H1 (cell line): ENCODE measurements at regions not wholly inside any gene's neighbourhood (a gene's known extent, or its start where the extent isn't known, plus 50 kb on each side); places are given as distances from the start of the nearest gene placed in this dataset.
A peak's percentile ranks its signal among the peaks of the same experiment; 100 is the strongest.

Source experiments
- CTCF ChIA-PET: fragments of 300-600 bp; sonication (Branson Sonifier 250); formaldehyde crosslinking; loops from one replicate; lab custom pipeline; 2021; ENCODE audit not compliant: partially characterized antibody; lab: Charles Lee
- POLR2A ChIA-PET: fragments of 300-600 bp; sonication (Branson Sonifier 250); formaldehyde crosslinking; loops from one replicate; lab custom pipeline; 2021; ENCODE audit warnings: inconsistent platforms; ENCODE audit not compliant: partially characterized antibody; lab: Charles Lee
- DNase-seq, 2 experiments: peaks; one replicate each; pipeline versions ENCODE4 v3.0.0 to v3.0.0-alpha.2; 2010 to 2022; ENCODE audit warnings: low spot score in 2 of 2, low read depth in 1 of 2, mixed read lengths in 1 of 2
- FAIRE-seq: peaks from 2 replicates; lab custom pipeline; 2011; peaks lifted over from hg19 to GRCh38; lab: Jason Lieb, UNC
- H2AFZ ChIP-seq: 2 replicates; pipeline ENCODE4 v1.8.1; 2012; ENCODE audit warnings: low read length, inconsistent platforms
- H2AK5ac ChIP-seq: 2 replicates; pipeline ENCODE4 v1.6.1; 2013; ENCODE audit warnings: low read depth, low read length
- H2BK120ac ChIP-seq: replicated peaks from 2 replicates; pipeline ENCODE3; 2013; ENCODE audit warnings: low read depth, low read length, inconsistent platforms
- H2BK12ac ChIP-seq: 2 replicates; pipeline ENCODE4 v1.6.1; 2013; ENCODE audit warnings: low read depth, low read length
- H2BK15ac ChIP-seq: 2 replicates; pipeline ENCODE4 v1.6.1; 2013; ENCODE audit warnings: low read length
- H2BK20ac ChIP-seq: 2 replicates; pipeline ENCODE4 v1.6.1; 2013; ENCODE audit warnings: low read length
- H2BK5ac ChIP-seq: 2 replicates; pipeline ENCODE4 v1.6.1; 2013; ENCODE audit warnings: low read depth, low read length
- H3K14ac ChIP-seq: 2 replicates; pipeline ENCODE4 v1.6.1; 2013; ENCODE audit warnings: inconsistent platforms; ENCODE audit not compliant: insufficient read length
- H3K18ac ChIP-seq: 2 replicates; pipeline ENCODE4 v1.6.1; 2013; ENCODE audit warnings: low read length; ENCODE audit errors: extremely low read depth
- H3K23ac ChIP-seq: 2 replicates; pipeline ENCODE4 v1.6.1; 2013; ENCODE audit warnings: inconsistent platforms; ENCODE audit not compliant: insufficient read length
- H3K23me2 ChIP-seq: 2 replicates; pipeline ENCODE4 v1.6.1; 2013; ENCODE audit warnings: low read depth, low read length
- H3K27ac ChIP-seq: 2 replicates; pipeline ENCODE4 v1.6.1; 2011; ENCODE audit warnings: low read depth, low read length, inconsistent platforms
- H3K27me3 ChIP-seq, 4 experiments: replicated peaks in 1 of 4; 1 replicate in 1 of 4; 2 replicates in 3 of 4; pipeline versions ENCODE4 v1.6.1 to v1.8.1; 2011 to 2013; ENCODE audit warnings: low read length in 3 of 4, mild to moderate bottlenecking in 3 of 4, inconsistent platforms in 2 of 4, mixed read lengths in 2 of 4, moderate library complexity in 1 of 4; ENCODE audit not compliant: control insufficient read depth in 3 of 4, insufficient read depth in 3 of 4; ENCODE audit errors: extremely low read depth in 1 of 4
- H3K36me3 ChIP-seq, 4 experiments: 2 replicates each; pipeline versions ENCODE4 v1.6.1 to v1.8.1; 2011 to 2013; ENCODE audit warnings: mild to moderate bottlenecking in 4 of 4, low read length in 3 of 4, moderate library complexity in 2 of 4, control low read depth in 1 of 4, inconsistent platforms in 1 of 4; ENCODE audit not compliant: insufficient read depth in 4 of 4, control insufficient read depth in 2 of 4
- H3K4ac ChIP-seq: replicated peaks from 2 replicates; pipeline ENCODE3; 2013; ENCODE audit warnings: low read length, low read depth, mixed read lengths, inconsistent platforms; ENCODE audit not compliant: insufficient read length
- H3K4me1 ChIP-seq, 4 experiments: replicated peaks in 1 of 4; 1 replicate in 1 of 4; 2 replicates in 3 of 4; pipeline versions ENCODE4 v1.6.1 to v1.8.1; 2011 to 2013; ENCODE audit warnings: low read length in 3 of 4, inconsistent platforms in 2 of 4, mixed read lengths in 1 of 4; ENCODE audit not compliant: insufficient read depth in 4 of 4, control insufficient read depth in 3 of 4
- H3K4me2 ChIP-seq, 2 experiments: 2 replicates each; pipeline versions ENCODE4 v1.6.1 to v1.8.1; 2011 to 2013; ENCODE audit warnings: low read depth in 2 of 2, low read length in 2 of 2, control low read depth in 1 of 2, inconsistent platforms in 1 of 2, mild to moderate bottlenecking in 1 of 2; ENCODE audit not compliant: insufficient read depth in 1 of 2
- H3K4me3 ChIP-seq, 4 experiments: fragments of 200-600, 300-600 bp in 1 of 4; sonication (generic), shearing (Covaris generic), sonication (Bioruptor Twin) in 1 of 4; 2 replicates each; pipeline versions ENCODE4 v1.5.1 to v1.8.1; 2011 to 2016; ENCODE audit warnings: low read length in 4 of 4, low read depth in 3 of 4, control low read depth in 2 of 4, inconsistent platforms in 2 of 4, mild to moderate bottlenecking in 2 of 4, mixed read lengths in 1 of 4, moderate library complexity in 1 of 4; ENCODE audit not compliant: insufficient read depth in 2 of 4; ENCODE audit errors: extremely low read depth in 1 of 4
- H3K56ac ChIP-seq: replicated peaks from 2 replicates; pipeline ENCODE3; 2013; ENCODE audit warnings: low read depth, mild to moderate bottlenecking, mixed read lengths, low read length, inconsistent platforms; ENCODE audit not compliant: insufficient read length
- H3K79me1 ChIP-seq: 2 replicates; pipeline ENCODE4 v1.6.1; 2013; ENCODE audit warnings: low read depth, low read length, control low read depth
- H3K79me2 ChIP-seq, 2 experiments: 2 replicates each; pipeline versions ENCODE4 v1.6.1 to v1.8.1; 2012 to 2013; ENCODE audit warnings: low read length in 2 of 2, mild to moderate bottlenecking in 2 of 2, inconsistent platforms in 1 of 2; ENCODE audit not compliant: insufficient read depth in 2 of 2, control insufficient read depth in 1 of 2
- H3K9ac ChIP-seq, 4 experiments: replicated peaks in 1 of 4; 1 replicate in 1 of 4; 2 replicates in 3 of 4; pipeline versions ENCODE4 v1.6.1 to v1.8.1; 2011 to 2013; ENCODE audit warnings: low read depth in 3 of 4, low read length in 3 of 4, control low read depth in 2 of 4, mild to moderate bottlenecking in 2 of 4, moderate library complexity in 2 of 4, inconsistent platforms in 1 of 4; ENCODE audit errors: extremely low read depth in 1 of 4
- H3K9me3 ChIP-seq, 2 experiments: 2 replicates each; pipeline versions ENCODE4 v1.6.1 to v1.8.1; 2012 to 2013; ENCODE audit warnings: mild to moderate bottlenecking in 2 of 2, moderate library complexity in 2 of 2, control low read depth in 1 of 2, inconsistent platforms in 1 of 2, low read depth in 1 of 2, low read length in 1 of 2, mixed read lengths in 1 of 2; ENCODE audit not compliant: insufficient read depth in 2 of 2
- H4K20me1 ChIP-seq, 2 experiments: replicated peaks in 1 of 2; 2 replicates each; pipeline versions ENCODE3 to v1.8.1; 2011 to 2013; ENCODE audit warnings: inconsistent platforms in 2 of 2, low read length in 2 of 2, mild to moderate bottlenecking in 1 of 2; ENCODE audit not compliant: insufficient read depth in 2 of 2, control insufficient read depth in 1 of 2
- H4K5ac ChIP-seq: 2 replicates; pipeline ENCODE4 v1.6.1; 2013; ENCODE audit warnings: low read length, low read depth, mixed read lengths, inconsistent platforms; ENCODE audit not compliant: insufficient read length
- H4K8ac ChIP-seq: 2 replicates; pipeline ENCODE4 v1.8.0; 2013; ENCODE audit warnings: mild to moderate bottlenecking, moderate library complexity, low read length, inconsistent platforms; ENCODE audit not compliant: insufficient read depth; ENCODE audit errors: extremely low read depth
- H4K91ac ChIP-seq: replicated peaks from 2 replicates; pipeline ENCODE3; 2013; ENCODE audit warnings: low read length, mixed read lengths, inconsistent platforms; ENCODE audit not compliant: insufficient read length
- ASH2L ChIP-seq: fragments of 200-600, 300-600 bp; sonication (generic); IDR thresholded peaks from one replicate; pipeline ENCODE4 v1.7.1; 2017; ENCODE audit warnings: low read length
- CHD1 ChIP-seq: IDR thresholded peaks from 2 replicates; pipeline ENCODE4 v1.6.1; 2012; ENCODE audit warnings: low read depth, low read length, improper control_type of control experiment
- FOSL1 ChIP-seq: IDR thresholded peaks from 2 replicates; pipeline ENCODE4 v1.6.1; 2011; ENCODE audit warnings: mild to moderate bottlenecking, low read depth, low read length, moderate library complexity; ENCODE audit not compliant: insufficient read depth
- GABPA ChIP-seq: IDR thresholded peaks from 2 replicates; pipeline ENCODE4 v1.6.1; 2011; ENCODE audit warnings: mild to moderate bottlenecking, low read length, moderate library complexity, borderline replicate concordance; ENCODE audit not compliant: insufficient read depth
- JUND ChIP-seq: IDR thresholded peaks from 2 replicates; pipeline ENCODE4 v1.6.1; 2011; ENCODE audit warnings: mild to moderate bottlenecking, improper control_type of control experiment, low read length
- PHF8 ChIP-seq: fragments of 200-600 bp; sonication (generic); conservative IDR thresholded peaks from 2 replicates; pipeline ENCODE4 v1.7.1; 2012; ENCODE audit warnings: low read depth, mild to moderate bottlenecking, inconsistent platforms, low read length, moderate library complexity
- RFX5 ChIP-seq: IDR thresholded peaks from 2 replicates; pipeline ENCODE4 v1.6.1; 2011; ENCODE audit warnings: low read depth, low read length, improper control_type of control experiment, borderline replicate concordance
- SP2 ChIP-seq: IDR thresholded peaks from 2 replicates; pipeline ENCODE4 v1.6.1; 2012; ENCODE audit warnings: mild to moderate bottlenecking, low read length, inconsistent platforms
- SUZ12 ChIP-seq: fragments of 200-600 bp; sonication (generic); IDR thresholded peaks from 2 replicates; pipeline ENCODE4 v1.6.1; 2012; ENCODE audit warnings: mild to moderate bottlenecking, inconsistent platforms, low read length, moderate library complexity, mixed read lengths
- TBP ChIP-seq: IDR thresholded peaks from 2 replicates; pipeline ENCODE4 v1.6.1; 2011; ENCODE audit warnings: low read depth, low read length, improper control_type of control experiment
- YY1 ChIP-seq: IDR thresholded peaks from 2 replicates; pipeline ENCODE4 v1.6.1; 2011; ENCODE audit warnings: low read depth, mild to moderate bottlenecking, low read length
- WGBS, 2 experiments: shearing (Covaris generic) in 1 of 2; methylation state at CpG; one replicate each; pipeline versions ENCODE4 v1.1.6 to v1.1.7; 2013 to 2015; ENCODE audit warnings: low lambda C conversion rate in 2 of 2, mixed read lengths in 2 of 2, inconsistent platforms in 1 of 2, low coverage in 1 of 2, missing lambda C conversion rate in 1 of 2; ENCODE audit not compliant: insufficient replicate concordance in 2 of 2, insufficient coverage in 1 of 2, insufficient read length in 1 of 2; ENCODE audit errors: extremely low coverage in 1 of 2, missing lambda C conversion rate in 1 of 2; 5-methylcytosine and 5-hydroxymethylcytosine counted together

- TF ChIP-seq YY1 = no peak
- no peak for TF ChIP-seq PHF8
- TF ChIP-seq SUZ12 = no peak
- no peak for TF ChIP-seq JUND
- TF ChIP-seq SP2 = no peak
- TF ChIP-seq GABPA = no peak
- TF ChIP-seq FOSL1 = no peak
- TF ChIP-seq ASH2L = no peak
- no peak for TF ChIP-seq RFX5
- TF ChIP-seq CHD1 = no peak
- no peak for TF ChIP-seq TBP
- no peak overlapping the region for H2BK20ac ChIP-seq
- no peak overlapping the region for H4K91ac ChIP-seq
- 79% methylated on average over 5 of the region's 5 CpGs; no CpG with 5 or more reads in 1 of the 2 experiments for WGBS, 2 experiments
- no peak overlapping the region for H3K27ac ChIP-seq
- no peak overlapping the region for H2AK5ac ChIP-seq
- no peak overlapping the region for H3K4me3 ChIP-seq
- H2BK15ac ChIP-seq = no peak overlapping the region
- no peak for FAIRE-seq
- CTCF ChIA-PET = interaction anchor here (0.7 to 4.0 kb wide), 7 partner anchors 8 to 590 kb away, joined by 3 to 24 read pairs (median 4); no protein-coding TSS in a partner anchor
- H3K56ac ChIP-seq = no peak overlapping the region
- H4K20me1 ChIP-seq = no peaks in the 10 kb centered on the region
- no peak overlapping the region for H4K8ac ChIP-seq
- H3K4me1 ChIP-seq = peaks cover 0 to 3% (median 0%) of the 10 kb centered on the region in 4 experiments; a peak in 2 of 7 replicates
- no peaks in the 10 kb centered on the region for H3K79me2 ChIP-seq
- H2BK5ac ChIP-seq = no peak overlapping the region
- H3K18ac ChIP-seq = no peak overlapping the region
- no peak overlapping the region for H3K4me2 ChIP-seq
- no peak overlapping the region for H2BK120ac ChIP-seq
- H3K14ac ChIP-seq = no peak overlapping the region
- H3K23ac ChIP-seq = no peak overlapping the region
- POLR2A ChIA-PET = no interaction called here
- H3K36me3 ChIP-seq = no peaks in the 10 kb centered on the region
- H3K9me3 ChIP-seq = no peaks in the 10 kb centered on the region
- no peaks in the 10 kb centered on the region for H3K27me3 ChIP-seq
- no peak overlapping the region for H2BK12ac ChIP-seq
- H3K79me1 ChIP-seq = no peaks in the 10 kb centered on the region
- H3K9ac ChIP-seq = no peak overlapping the region
- no peak overlapping the region for H3K4ac ChIP-seq
- H4K5ac ChIP-seq = no peak overlapping the region
- H3K23me2 ChIP-seq = no peaks in the 10 kb centered on the region
- peak overlapping the region; percentile 20; the same call in 1 of the 2 replicates for H2AFZ ChIP-seq
- no peak for DNase-seq
Observed at GRCh38 chr18:27595113-27595838, 410.2 kb upstream of the CHST9 start.
